Ovary (tissue), 7 donors: ENCODE measurements at regions not wholly inside any gene's neighbourhood (a gene's known extent, or its start where the extent isn't known, plus 50 kb on each side); places are given as distances from the start of the nearest gene placed in this dataset.

Source experiments
- DNase-seq, 5 donors: peaks; one replicate each; pipeline ENCODE4 v3.0.0-alpha.2; 2019 to 2020
- H3K27ac ChIP-seq, 2 donors: fragments of 200-600 bp; one replicate each; pipeline versions ENCODE4 v1.5.1 to v1.8.0; 2019 to 2022
- H3K27me3 ChIP-seq: fragments of 200-600 bp; one replicate; pipeline ENCODE4 v1.8.0; 2022
- H3K36me3 ChIP-seq: fragments of 200-600 bp; sonication (generic); one replicate; pipeline ENCODE4 v1.5.1; 2019
- H3K4me1 ChIP-seq: one replicate; pipeline ENCODE4 v1.8.1; 2013; ENCODE audit warnings: mild to moderate bottlenecking, moderate library complexity; ENCODE audit not compliant: insufficient read depth
- H3K4me3 ChIP-seq: fragments of 200-600 bp; sonication (generic); one replicate; pipeline ENCODE4 v1.5.1; 2017
- H3K9me3 ChIP-seq, 2 donors: fragments of 200-600 bp in 1 of 2; sonication (generic) in 1 of 2; one replicate each; pipeline versions ENCODE4 v1.5.1 to v1.8.1; 2013 to 2019; ENCODE audit warnings: mild to moderate bottlenecking in 1 of 2, moderate library complexity in 1 of 2
- EP300 ChIP-seq: sonication (generic); formaldehyde crosslinking; IDR thresholded peaks from one replicate; pipeline ENCODE4 v1.6.1; 2017; ENCODE audit warnings: antibody characterized with exemption
- POLR2A ChIP-seq: fragments of 450-650 bp; IDR thresholded peaks from one replicate; pipeline ENCODE4 v1.6.1; 2017; ENCODE audit warnings: antibody characterized with exemption, mild to moderate bottlenecking, moderate library complexity
- WGBS, 3 donors: extraction: QIAGEN DNeasy Blood & Tissue Kit in 1 of 3; methylation state at CpG; one replicate each; pipeline versions ENCODE4 v1.1.5 to v1.1.7; 2013 to 2017; 5-methylcytosine and 5-hydroxymethylcytosine counted together
- intact Hi-C, 4 donors: fragments of 100-400 bp; cut with DNase I; formaldehyde crosslinking; loops; one replicate each; pipeline versions ENCODE4 v1.11.0 to v1.15.1; 2022 to 2023
- TF ChIP-seq, protein P1 (sequence below), 3 donors: fragments of 450-650 bp in 2 of 3; fragments of 200-600 bp in 1 of 3; IDR thresholded peaks; one replicate each; pipeline versions ENCODE4 v1.5.1 to v1.8.0; 2016 to 2022; ENCODE audit warnings: antibody characterized with exemption in 3 of 3, mild to moderate bottlenecking in 1 of 3
- donor health status: DM: no; HTN: no; CAD: no; lungs with moderate emphysema.
- donor health status: DM: no; HTN: no; CAD: no.
- donor health status: Bipolar disorder and iron deficiency.
- donor health status: DM: no; HTN: no; CAD: no.
- donor health status: DM: yes; HTN: yes; CAD: no.

DNA sequence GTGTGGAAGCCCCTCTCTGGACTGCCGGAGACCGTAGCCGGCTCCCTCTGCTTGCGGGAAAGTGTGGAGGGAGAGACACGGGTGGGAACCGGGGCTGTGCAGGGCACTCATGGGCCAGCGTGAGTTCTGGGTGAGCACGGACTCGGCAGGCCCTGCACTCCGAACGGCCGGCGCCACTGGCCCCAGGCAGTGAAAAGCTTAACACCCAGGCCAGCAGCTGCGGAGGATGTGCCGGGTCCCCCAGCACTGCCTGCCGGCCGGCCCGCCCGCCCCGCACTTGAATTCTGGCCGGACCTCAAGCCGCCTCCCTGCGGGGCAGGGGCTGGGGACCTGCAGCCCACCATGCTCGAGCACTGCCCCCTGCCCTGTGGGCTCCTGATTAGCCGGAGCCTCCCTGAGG lies 147.0 kb downstream of the FGF9 start:
- Histone ChIP-seq H3K4me3 (no peak overlapping the region), H3K9me3 (no peaks in the 10 kb centered on the region), H3K36me3 (no peaks in the 10 kb centered on the region), H3K4me1 (no peaks in the 10 kb centered on the region), H3K27me3 (no peaks in the 10 kb centered on the region), H3K27ac (no peak overlapping the region)
- DNase-seq: no peak
- intact Hi-C loops: loop anchor here in 1 of 4 donors (2.0 kb wide), 1 partner anchor 45 kb away; no protein-coding TSS in a partner anchor
- TF ChIP-seq, protein P1, sequence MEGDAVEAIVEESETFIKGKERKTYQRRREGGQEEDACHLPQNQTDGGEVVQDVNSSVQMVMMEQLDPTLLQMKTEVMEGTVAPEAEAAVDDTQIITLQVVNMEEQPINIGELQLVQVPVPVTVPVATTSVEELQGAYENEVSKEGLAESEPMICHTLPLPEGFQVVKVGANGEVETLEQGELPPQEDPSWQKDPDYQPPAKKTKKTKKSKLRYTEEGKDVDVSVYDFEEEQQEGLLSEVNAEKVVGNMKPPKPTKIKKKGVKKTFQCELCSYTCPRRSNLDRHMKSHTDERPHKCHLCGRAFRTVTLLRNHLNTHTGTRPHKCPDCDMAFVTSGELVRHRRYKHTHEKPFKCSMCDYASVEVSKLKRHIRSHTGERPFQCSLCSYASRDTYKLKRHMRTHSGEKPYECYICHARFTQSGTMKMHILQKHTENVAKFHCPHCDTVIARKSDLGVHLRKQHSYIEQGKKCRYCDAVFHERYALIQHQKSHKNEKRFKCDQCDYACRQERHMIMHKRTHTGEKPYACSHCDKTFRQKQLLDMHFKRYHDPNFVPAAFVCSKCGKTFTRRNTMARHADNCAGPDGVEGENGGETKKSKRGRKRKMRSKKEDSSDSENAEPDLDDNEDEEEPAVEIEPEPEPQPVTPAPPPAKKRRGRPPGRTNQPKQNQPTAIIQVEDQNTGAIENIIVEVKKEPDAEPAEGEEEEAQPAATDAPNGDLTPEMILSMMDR (IDR thresholded peaks at IDR 0.05): no peak
- no peak for TF ChIP-seq EP300
- TF ChIP-seq POLR2A: no peak
- 93 to 95% (median 95%) methylated on average over 22 to 25 of the region's 25 CpGs for WGBS, 3 donors

DNA sequence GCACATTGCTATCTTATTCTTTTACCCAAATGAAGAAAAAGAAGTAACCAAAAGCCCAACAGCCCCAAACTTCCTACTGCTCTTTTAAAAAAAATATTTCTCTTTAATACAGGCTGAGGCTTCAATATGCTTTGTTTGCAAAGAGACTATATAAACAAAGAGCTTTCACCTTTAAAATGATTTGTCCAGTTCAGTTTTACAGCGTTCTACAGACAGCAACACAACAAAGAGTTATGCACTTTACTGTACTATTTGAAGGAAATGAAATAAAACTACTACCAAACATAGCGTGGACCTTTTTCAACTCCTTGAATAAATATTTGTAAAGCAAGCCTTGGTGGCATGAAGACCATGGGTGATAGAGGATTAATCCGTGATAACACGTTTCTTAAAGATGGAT lies 151.2 kb downstream of the FGF9 start:
- Histone ChIP-seq H3K4me1 (peaks cover 4% of the 10 kb centered on the region), H3K27me3 (no peaks in the 10 kb centered on the region), H3K9me3 (no peaks in the 10 kb centered on the region), H3K36me3 (no peaks in the 10 kb centered on the region), H3K27ac (no peak overlapping the region), H3K4me3 (no peak overlapping the region)
- TF ChIP-seq POLR2A (no peak), EP300 (no peak)
- TF ChIP-seq, protein P1 (IDR thresholded peaks at IDR 0.05): no peak
- no peak for DNase-seq
- intact Hi-C loops: no loop called here
- WGBS, 3 donors: 39 to 63% (median 50%) methylated on average over 4 of the region's 4 CpGs

DNA sequence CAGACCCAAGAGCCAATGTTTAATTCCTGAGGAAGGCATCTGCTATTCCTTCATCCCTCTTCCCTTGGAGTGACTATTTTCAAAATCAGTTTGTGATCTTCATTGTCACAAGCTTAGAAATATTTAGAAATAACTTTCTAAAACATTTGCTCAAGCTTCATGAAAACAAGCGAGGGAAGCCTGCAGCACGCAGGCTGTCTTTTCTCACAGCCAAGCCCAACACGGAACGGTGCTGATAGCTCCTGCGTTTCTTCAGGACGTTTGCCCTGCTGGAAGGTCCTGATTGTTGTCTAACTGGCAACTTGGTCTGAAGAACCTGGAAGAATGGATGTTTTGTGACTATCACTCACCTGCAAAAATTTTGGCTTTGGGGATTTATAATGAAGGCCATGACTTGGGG lies 152.5 kb downstream of the FGF9 start:
- WGBS, 3 donors: 6 to 40% (median 26%) methylated on average over 6 of the region's 6 CpGs
- Histone ChIP-seq H3K36me3 (no peaks in the 10 kb centered on the region), H3K27me3 (no peaks in the 10 kb centered on the region), H3K27ac (no peak overlapping the region), H3K4me1 (peaks cover 4% of the 10 kb centered on the region), H3K4me3 (no peak overlapping the region), H3K9me3 (no peaks in the 10 kb centered on the region)
- no peak for TF ChIP-seq POLR2A
- TF ChIP-seq EP300: no peak
- TF ChIP-seq, protein P1 (IDR thresholded peaks at IDR 0.05): no peak
- intact Hi-C loops: no loop called here
- no peak for DNase-seq

DNA sequence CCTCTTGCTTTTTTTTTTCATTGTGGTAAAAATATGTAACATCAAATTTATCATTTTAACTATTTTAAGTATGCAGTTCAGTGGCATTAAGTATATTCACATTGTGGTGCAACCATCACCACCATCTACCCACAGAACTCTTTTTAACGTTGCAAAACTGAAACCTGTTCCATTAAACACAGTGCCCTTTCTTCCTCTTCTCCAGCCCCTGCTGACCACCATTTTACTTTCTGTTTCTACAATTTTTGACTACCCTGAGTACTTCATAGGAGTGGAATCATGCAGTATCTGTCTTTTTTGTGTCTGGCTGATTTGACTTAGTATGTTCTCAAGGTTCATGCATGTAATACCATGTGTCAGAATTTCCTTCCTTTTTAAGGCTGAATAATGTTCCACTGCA lies 153.1 kb downstream of the FGF9 start:
- peaks cover 4% of the 10 kb centered on the region for H3K4me1 ChIP-seq
- WGBS, 3 donors: 58 to 81% (median 70%) methylated on average over 1 of the region's 1 CpG
- no peaks in the 10 kb centered on the region for H3K36me3 ChIP-seq
- H3K27me3 ChIP-seq: no peaks in the 10 kb centered on the region
- intact Hi-C loops: no loop called here
- H3K9me3 ChIP-seq: no peaks in the 10 kb centered on the region
- no peak overlapping the region for H3K4me3 ChIP-seq
- DNase-seq: no peak
- TF ChIP-seq, protein P1 (IDR thresholded peaks at IDR 0.05): no peak
- TF ChIP-seq EP300 (no peak), POLR2A (no peak)
- H3K27ac ChIP-seq: no peak overlapping the region
